ENCODE measurements at regions not wholly inside any gene's neighbourhood (a gene's known extent, or its start where the extent isn't known, plus 50 kb on each side); places are given as distances from the start of the nearest gene placed in this dataset.

DNA sequence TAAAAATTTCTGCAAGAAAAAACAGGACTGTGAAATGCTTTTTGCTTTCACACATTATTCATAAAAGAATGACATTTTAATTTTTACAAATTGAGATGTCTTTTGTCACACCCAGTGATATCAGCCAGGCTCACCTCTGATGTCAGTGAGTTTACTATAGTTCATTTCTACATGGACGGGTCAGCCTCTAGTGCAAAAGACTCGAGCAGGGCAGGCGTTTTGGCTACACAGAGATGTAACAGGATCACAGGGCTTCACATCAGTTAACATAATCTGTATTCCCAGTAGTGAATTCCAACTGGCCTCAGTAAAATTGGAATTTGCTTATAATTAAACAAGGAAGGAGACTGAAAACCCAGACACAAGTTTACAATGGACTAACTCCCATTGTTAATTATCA, 275.6 kb upstream of the ZSWIM2 start:
- Histone ChIP-seq H3K4me3 (ENCODE audit: low read depth, low read length) (no peak overlapping the region), H3K4me1 (ENCODE audit: control insufficient read depth, insufficient read depth, low read length) (no peaks in the 10 kb centered on the region), H3K9me3 (ENCODE audit: control insufficient read depth, insufficient read depth, low read depth, low read length) (no peaks in the 10 kb centered on the region), H3K36me3 (ENCODE audit: control insufficient read depth in 2 of 2, insufficient read depth in 1 of 2, low read length in 2 of 2) (no peaks in the 10 kb centered on the region), H3K27ac (ENCODE audit: extremely low read depth, low read depth, low read length) (no peak overlapping the region)
- TF ChIP-seq ZNF473 (tag by site-specific recombination; IDR thresholded peaks at IDR 0.05) (no peak), FEZF1 (tag by site-specific recombination; IDR thresholded peaks at IDR 0.05) (no peak)
- ChIA-PET POLR2A (no interaction called here), CTCF (no interaction called here)

DNA sequence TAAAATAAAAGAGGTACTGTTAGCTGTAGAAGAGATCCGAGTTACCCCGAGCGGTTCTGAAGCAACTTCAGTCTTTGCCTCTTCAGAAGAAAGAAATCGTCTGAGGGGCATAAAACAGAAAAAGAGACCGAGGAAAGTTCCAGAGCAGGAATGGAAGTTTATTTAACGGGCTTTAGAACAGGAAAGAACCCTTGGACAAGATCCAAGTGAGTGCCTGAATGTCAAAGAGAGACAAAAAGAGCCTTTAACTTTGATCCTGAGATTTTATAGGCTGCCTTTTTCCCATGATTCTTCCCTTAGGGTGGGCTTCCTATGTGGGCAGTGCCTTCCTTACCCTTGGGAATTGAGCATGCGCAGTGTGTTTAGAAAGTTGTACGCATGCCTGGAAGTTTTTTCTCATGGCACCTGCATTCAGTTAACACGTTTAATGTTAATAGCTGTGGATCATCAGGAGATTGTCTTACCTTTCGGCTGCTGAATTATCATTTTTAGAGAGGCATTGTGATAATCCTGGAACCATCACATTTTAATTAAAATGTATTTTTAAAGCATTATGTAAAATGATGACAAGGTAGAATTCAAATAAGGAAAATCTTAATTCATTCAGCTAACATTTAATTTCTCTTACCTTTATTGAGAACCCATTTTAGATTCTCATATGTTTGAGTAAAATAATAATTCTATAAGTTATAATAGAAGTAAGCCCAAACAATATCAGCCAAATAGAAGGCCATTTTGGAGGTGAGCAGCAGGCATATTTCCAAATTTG, 269.5 kb upstream of the ZSWIM2 start:
- ChIA-PET POLR2A (no interaction called here), CTCF (interaction anchor here (0.7 kb wide), 1 partner anchor 95 kb away, joined by 3 read pairs; no protein-coding TSS in a partner anchor)
- no peak for TF ChIP-seq ZNF121 (tag by site-specific recombination; IDR thresholded peaks at IDR 0.05)
- TF ChIP-seq ZNF146 (tag by site-specific recombination; IDR thresholded peaks at IDR 0.05), result no peak
- Histone ChIP-seq H3K36me3 (ENCODE audit: control insufficient read depth in 2 of 2, insufficient read depth in 1 of 2, low read length in 2 of 2) (no peaks in the 10 kb centered on the region), H3K27ac (ENCODE audit: extremely low read depth, low read depth, low read length) (no peak overlapping the region), H3K4me3 (ENCODE audit: low read depth, low read length) (no peak overlapping the region), H3K4me1 (ENCODE audit: control insufficient read depth, insufficient read depth, low read length) (no peaks in the 10 kb centered on the region), H3K9me3 (ENCODE audit: control insufficient read depth, insufficient read depth, low read depth, low read length) (no peaks in the 10 kb centered on the region)

DNA sequence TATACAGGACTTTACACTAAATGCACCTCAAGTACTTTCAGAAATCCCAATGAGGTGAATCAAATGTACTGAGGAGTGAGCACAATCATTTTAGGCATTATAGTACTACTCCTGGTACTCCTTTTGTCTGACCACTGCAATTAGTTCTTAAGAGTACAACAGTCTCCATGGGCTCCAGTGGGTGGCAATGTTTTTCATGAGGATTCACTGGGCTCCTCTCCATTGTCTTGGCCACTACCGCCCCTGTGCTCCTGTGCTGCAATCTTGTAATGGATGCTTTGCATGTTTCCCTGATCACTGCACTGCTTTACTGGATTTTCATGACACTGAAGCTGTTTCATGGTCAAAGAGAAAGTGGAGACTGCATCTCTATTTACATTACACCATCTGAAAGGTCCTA, 268.5 kb upstream of the ZSWIM2 start:
- no peak for TF ChIP-seq ZNF510 (tag by site-specific recombination; IDR thresholded peaks at IDR 0.05; ENCODE audit: insufficient replicate concordance)
- no peak for TF ChIP-seq KLF7 (tag by site-specific recombination; IDR thresholded peaks at IDR 0.05; ENCODE audit: borderline replicate concordance)
- no peak for TF ChIP-seq ZNF366 (tag by site-specific recombination; conservative IDR thresholded peaks at IDR 0.05)
- no peak for TF ChIP-seq ZNF48 (tag by site-specific recombination; IDR thresholded peaks at IDR 0.05)
- TF ChIP-seq MEIS1 (CRISPR knock-in tag; IDR thresholded peaks at IDR 0.05; ENCODE audit: borderline replicate concordance), result no peak
- TF ChIP-seq, protein P1, sequence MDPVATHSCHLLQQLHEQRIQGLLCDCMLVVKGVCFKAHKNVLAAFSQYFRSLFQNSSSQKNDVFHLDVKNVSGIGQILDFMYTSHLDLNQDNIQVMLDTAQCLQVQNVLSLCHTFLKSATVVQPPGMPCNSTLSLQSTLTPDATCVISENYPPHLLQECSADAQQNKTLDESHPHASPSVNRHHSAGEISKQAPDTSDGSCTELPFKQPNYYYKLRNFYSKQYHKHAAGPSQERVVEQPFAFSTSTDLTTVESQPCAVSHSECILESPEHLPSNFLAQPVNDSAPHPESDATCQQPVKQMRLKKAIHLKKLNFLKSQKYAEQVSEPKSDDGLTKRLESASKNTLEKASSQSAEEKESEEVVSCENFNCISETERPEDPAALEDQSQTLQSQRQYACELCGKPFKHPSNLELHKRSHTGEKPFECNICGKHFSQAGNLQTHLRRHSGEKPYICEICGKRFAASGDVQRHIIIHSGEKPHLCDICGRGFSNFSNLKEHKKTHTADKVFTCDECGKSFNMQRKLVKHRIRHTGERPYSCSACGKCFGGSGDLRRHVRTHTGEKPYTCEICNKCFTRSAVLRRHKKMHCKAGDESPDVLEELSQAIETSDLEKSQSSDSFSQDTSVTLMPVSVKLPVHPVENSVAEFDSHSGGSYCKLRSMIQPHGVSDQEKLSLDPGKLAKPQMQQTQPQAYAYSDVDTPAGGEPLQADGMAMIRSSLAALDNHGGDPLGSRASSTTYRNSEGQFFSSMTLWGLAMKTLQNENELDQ (tag by site-specific recombination; IDR thresholded peaks at IDR 0.05; ENCODE audit: low read depth), result no peak
- no peak overlapping the region for H3K4me3 ChIP-seq (ENCODE audit: low read depth, low read length)
- no peak overlapping the region for H3K27ac ChIP-seq (ENCODE audit: extremely low read depth, low read depth, low read length)
- POLR2A ChIA-PET, result no interaction called here
- no peaks in the 10 kb centered on the region for H3K36me3 ChIP-seq (ENCODE audit: control insufficient read depth in 2 of 2, insufficient read depth in 1 of 2, low read length in 2 of 2)
- no peaks in the 10 kb centered on the region for H3K4me1 ChIP-seq (ENCODE audit: control insufficient read depth, insufficient read depth, low read length)
- CTCF ChIA-PET, result no interaction called here
- no peaks in the 10 kb centered on the region for H3K9me3 ChIP-seq (ENCODE audit: control insufficient read depth, insufficient read depth, low read depth, low read length)

DNA sequence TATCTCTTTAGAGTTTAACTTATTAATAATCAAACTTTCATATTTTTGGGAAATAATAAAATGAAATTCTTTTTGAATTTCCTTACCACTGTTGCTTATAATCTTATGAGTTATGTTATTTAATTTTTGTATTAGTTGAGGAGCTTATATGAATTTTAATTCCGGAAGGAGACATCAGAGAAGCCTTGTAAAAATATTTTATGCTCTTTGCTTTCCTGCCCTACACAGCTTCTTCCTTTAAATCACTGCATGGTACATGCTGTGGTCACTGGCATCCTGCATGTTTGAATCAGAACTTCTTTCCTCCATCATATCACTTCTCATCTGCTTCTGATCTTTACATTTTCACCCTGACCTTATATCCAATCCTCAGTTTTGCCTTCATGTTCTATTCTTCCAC, 266.7 kb upstream of the ZSWIM2 start:
- ChIA-PET CTCF (no interaction called here), POLR2A (no interaction called here)
- Histone ChIP-seq H3K9me3 (ENCODE audit: control insufficient read depth, insufficient read depth, low read depth, low read length) (no peaks in the 10 kb centered on the region), H3K36me3 (ENCODE audit: control insufficient read depth in 2 of 2, insufficient read depth in 1 of 2, low read length in 2 of 2) (no peaks in the 10 kb centered on the region), H3K27ac (ENCODE audit: extremely low read depth, low read depth, low read length) (no peak overlapping the region), H3K4me3 (ENCODE audit: low read depth, low read length) (no peak overlapping the region), H3K4me1 (ENCODE audit: control insufficient read depth, insufficient read depth, low read length) (no peaks in the 10 kb centered on the region)
- no peak for TF ChIP-seq ZBTB48 (tag by site-specific recombination; IDR thresholded peaks at IDR 0.05)
- TF ChIP-seq ZNF701 (tag by site-specific recombination; IDR thresholded peaks at IDR 0.05), result no peak
- TF ChIP-seq YY2 (tag by site-specific recombination; IDR thresholded peaks at IDR 0.05), result no peak
- TF ChIP-seq ZNF140 (tag by site-specific recombination; IDR thresholded peaks at IDR 0.05), result no peak
- no peak for TF ChIP-seq ZNF266 (tag by site-specific recombination; IDR thresholded peaks at IDR 0.05; ENCODE audit: low read depth)
- TF ChIP-seq ZBTB1 (tag by site-specific recombination; IDR thresholded peaks at IDR 0.05), result no peak
- TF ChIP-seq ZNF530 (tag by site-specific recombination; IDR thresholded peaks at IDR 0.05; ENCODE audit: low read depth), result no peak
- no peak for TF ChIP-seq ZNF707 (tag by site-specific recombination; IDR thresholded peaks at IDR 0.05)
- TF ChIP-seq ZNF621 (tag by site-specific recombination; IDR thresholded peaks at IDR 0.05), result no peak
- no peak for TF ChIP-seq HIC1 (tag by site-specific recombination; IDR thresholded peaks at IDR 0.05)
- TF ChIP-seq, protein P1 (tag by site-specific recombination; IDR thresholded peaks at IDR 0.05; ENCODE audit: low read depth), result no peak
- TF ChIP-seq FEZF1 (tag by site-specific recombination; IDR thresholded peaks at IDR 0.05), result no peak
- TF ChIP-seq ZNF175 (tag by site-specific recombination; IDR thresholded peaks at IDR 0.05), result no peak
- TF ChIP-seq ZNF23 (tag by site-specific recombination; IDR thresholded peaks at IDR 0.05; ENCODE audit: borderline replicate concordance), result no peak

Data from HEK293 (cell line).